ENCODE measurements at regions not wholly inside any gene's neighbourhood (a gene's known extent, or its start where the extent isn't known, plus 50 kb on each side); places are given as distances from the start of the nearest gene placed in this dataset.

- no peak overlapping the region for H2BK20ac ChIP-seq (ENCODE audit: low read length)
- H4K5ac ChIP-seq (ENCODE audit: insufficient read length, low read depth, low read length): no peak overlapping the region
- no peak overlapping the region for H3K4ac ChIP-seq (replicated peaks; ENCODE audit: insufficient read length, low read depth, low read length)
- CTCF ChIA-PET (ENCODE audit: partially characterized antibody): interaction anchor here (1.0 kb wide), 1 partner anchor 294 kb away, joined by 3 read pairs; no protein-coding TSS in a partner anchor
- no peak overlapping the region for H4K8ac ChIP-seq (ENCODE audit: extremely low read depth, insufficient read depth, low read length)
- H3K27ac ChIP-seq (ENCODE audit: low read depth, low read length): no peak overlapping the region
- no peak overlapping the region for H2AK5ac ChIP-seq (ENCODE audit: low read depth, low read length)
- DNase-seq (ENCODE audit: low read depth in 1 of 2, low spot score in 2 of 2) (no peak), FAIRE-seq (no peak)
- no peak overlapping the region for H3K18ac ChIP-seq (ENCODE audit: extremely low read depth, low read length)
- H2AFZ ChIP-seq (ENCODE audit: low read length): no peak overlapping the region
- POLR2A ChIA-PET (ENCODE audit: partially characterized antibody): no interaction called here
- no peak overlapping the region for H3K9ac ChIP-seq (replicated peaks in 1 of 4; ENCODE audit: extremely low read depth in 1 of 4, low read depth in 3 of 4, low read length in 3 of 4)
- no peaks in the 10 kb centered on the region; the same call in 1 of the 2 replicates for H3K23me2 ChIP-seq (ENCODE audit: low read depth, low read length)
- no peak overlapping the region for H2BK15ac ChIP-seq (ENCODE audit: low read length)
- H3K27me3 ChIP-seq (replicated peaks in 1 of 4; ENCODE audit: control insufficient read depth in 3 of 4, extremely low read depth in 1 of 4, insufficient read depth in 3 of 4, low read length in 3 of 4): no peaks in the 10 kb centered on the region
- no peak overlapping the region for H2BK5ac ChIP-seq (ENCODE audit: low read depth, low read length)
- H3K4me3 ChIP-seq (ENCODE audit: extremely low read depth in 1 of 4, insufficient read depth in 2 of 4, low read depth in 3 of 4, low read length in 4 of 4): no peak overlapping the region
- no peaks in the 10 kb centered on the region for H3K79me2 ChIP-seq (ENCODE audit: control insufficient read depth in 1 of 2, insufficient read depth in 2 of 2, low read length in 2 of 2)
- H3K56ac ChIP-seq (replicated peaks; ENCODE audit: insufficient read length, low read depth, low read length): no peak overlapping the region
- no peak overlapping the region for H3K23ac ChIP-seq (ENCODE audit: insufficient read length)
- H4K91ac ChIP-seq (replicated peaks; ENCODE audit: insufficient read length, low read length): no peak overlapping the region
- WGBS, 2 experiments (ENCODE audit: extremely low coverage in 1 of 2, insufficient coverage in 1 of 2, insufficient read length in 1 of 2, insufficient replicate concordance in 2 of 2, low coverage in 1 of 2, low lambda C conversion rate in 2 of 2, missing lambda C conversion rate in 1 of 2): 96% methylated on average over 1 of the region's 1 CpG; no CpG with 5 or more reads in 1 of the 2 experiments
- H3K36me3 ChIP-seq (ENCODE audit: control insufficient read depth in 2 of 4, insufficient read depth in 4 of 4, low read length in 3 of 4): no peaks in the 10 kb centered on the region
- H2BK12ac ChIP-seq (ENCODE audit: low read depth, low read length): no peak overlapping the region
- H3K79me1 ChIP-seq (ENCODE audit: low read depth, low read length): no peaks in the 10 kb centered on the region
- H4K20me1 ChIP-seq (replicated peaks in 1 of 2; ENCODE audit: control insufficient read depth in 1 of 2, insufficient read depth in 2 of 2, low read length in 2 of 2): no peaks in the 10 kb centered on the region
- no peak overlapping the region for H3K4me2 ChIP-seq (ENCODE audit: insufficient read depth in 1 of 2, low read depth in 2 of 2, low read length in 2 of 2)
- H3K9me3 ChIP-seq (ENCODE audit: insufficient read depth in 2 of 2, low read depth in 1 of 2, low read length in 1 of 2): no peaks in the 10 kb centered on the region
- H2BK120ac ChIP-seq (replicated peaks; ENCODE audit: low read depth, low read length): no peak overlapping the region
- H3K14ac ChIP-seq (ENCODE audit: insufficient read length): no peak overlapping the region
- no peaks in the 10 kb centered on the region; a peak in 1 of 7 replicates for H3K4me1 ChIP-seq (replicated peaks in 1 of 4; ENCODE audit: control insufficient read depth in 3 of 4, insufficient read depth in 4 of 4, low read length in 3 of 4)
- no peak for TF ChIP-seq BACH1 (IDR thresholded peaks at IDR 0.05; ENCODE audit: low read length)
- TF ChIP-seq CREB1 (IDR thresholded peaks at IDR 0.05): no peak
- TF ChIP-seq, protein P1, sequence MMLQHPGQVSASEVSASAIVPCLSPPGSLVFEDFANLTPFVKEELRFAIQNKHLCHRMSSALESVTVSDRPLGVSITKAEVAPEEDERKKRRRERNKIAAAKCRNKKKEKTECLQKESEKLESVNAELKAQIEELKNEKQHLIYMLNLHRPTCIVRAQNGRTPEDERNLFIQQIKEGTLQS (IDR thresholded peaks at IDR 0.05; ENCODE audit: insufficient read depth, low read depth, low read length): no peak
- TF ChIP-seq POU5F1 (IDR thresholded peaks at IDR 0.05; ENCODE audit: low read depth, low read length): no peak
- TF ChIP-seq USF2 (IDR thresholded peaks at IDR 0.05; ENCODE audit: low read length): no peak
- TF ChIP-seq SP4 (IDR thresholded peaks at IDR 0.05; ENCODE audit: low read length): no peak
- no peak for TF ChIP-seq SIRT6 (IDR thresholded peaks at IDR 0.05; ENCODE audit: low read length)
- no peak for TF ChIP-seq SIN3A (conservative IDR thresholded peaks at IDR 0.05 in 1 of 2, IDR thresholded peaks at IDR 0.05 in 1 of 2; ENCODE audit: low read depth in 1 of 2, low read length in 2 of 2)
- no peak for TF ChIP-seq GTF2F1 (IDR thresholded peaks at IDR 0.05; ENCODE audit: borderline replicate concordance, low read depth, low read length)
- no peak for TF ChIP-seq HDAC6 (IDR thresholded peaks at IDR 0.05; ENCODE audit: low read depth, low read length)
- no peak for TF ChIP-seq RXRA (IDR thresholded peaks at IDR 0.05; ENCODE audit: insufficient read depth, low read depth, low read length)
- no peak for TF ChIP-seq CBX5 (IDR thresholded peaks at IDR 0.05; ENCODE audit: low read depth, low read length)
- TF ChIP-seq CHD2 (IDR thresholded peaks at IDR 0.05; ENCODE audit: low read length): no peak
- TF ChIP-seq TEAD4 (IDR thresholded peaks at IDR 0.05; ENCODE audit: low read depth, low read length): no peak
- TF ChIP-seq ASH2L (IDR thresholded peaks at IDR 0.05; ENCODE audit: low read length): no peak
Measured at GRCh38 chr3:174419216-174419615, 439.9 kb upstream of the NAALADL2 start.
